ENCODE measurements at regions not wholly inside any gene's neighbourhood (a gene's known extent, or its start where the extent isn't known, plus 50 kb on each side); places are given as distances from the start of the nearest gene placed in this dataset.

- no peaks in the 10 kb centered on the region for H3K9me3 ChIP-seq (ENCODE audit: control insufficient read depth in 4 of 4, low read length in 3 of 4)
- no peaks in the 10 kb centered on the region for H3K27me3 ChIP-seq (ENCODE audit: control insufficient read depth in 4 of 4, insufficient read depth in 4 of 4, low read length in 3 of 4)
- DNase-seq (ENCODE audit: low spot score) = no peak
- 94% methylated on average over 1 of the region's 1 CpG for WGBS
- no peak overlapping the region for H3K27ac ChIP-seq (ENCODE audit: low read depth in 1 of 2, low read length in 2 of 2)
- H3K4me3 ChIP-seq (ENCODE audit: low read depth in 1 of 3, low read length in 3 of 3) = no peak overlapping the region
- TF ChIP-seq SP1 (IDR thresholded peaks at IDR 0.05) = no peak
- TF ChIP-seq ZBTB33 (IDR thresholded peaks at IDR 0.05) = no peak
- no peak for TF ChIP-seq MAX (IDR thresholded peaks at IDR 0.05)
- TF ChIP-seq, protein P1, sequence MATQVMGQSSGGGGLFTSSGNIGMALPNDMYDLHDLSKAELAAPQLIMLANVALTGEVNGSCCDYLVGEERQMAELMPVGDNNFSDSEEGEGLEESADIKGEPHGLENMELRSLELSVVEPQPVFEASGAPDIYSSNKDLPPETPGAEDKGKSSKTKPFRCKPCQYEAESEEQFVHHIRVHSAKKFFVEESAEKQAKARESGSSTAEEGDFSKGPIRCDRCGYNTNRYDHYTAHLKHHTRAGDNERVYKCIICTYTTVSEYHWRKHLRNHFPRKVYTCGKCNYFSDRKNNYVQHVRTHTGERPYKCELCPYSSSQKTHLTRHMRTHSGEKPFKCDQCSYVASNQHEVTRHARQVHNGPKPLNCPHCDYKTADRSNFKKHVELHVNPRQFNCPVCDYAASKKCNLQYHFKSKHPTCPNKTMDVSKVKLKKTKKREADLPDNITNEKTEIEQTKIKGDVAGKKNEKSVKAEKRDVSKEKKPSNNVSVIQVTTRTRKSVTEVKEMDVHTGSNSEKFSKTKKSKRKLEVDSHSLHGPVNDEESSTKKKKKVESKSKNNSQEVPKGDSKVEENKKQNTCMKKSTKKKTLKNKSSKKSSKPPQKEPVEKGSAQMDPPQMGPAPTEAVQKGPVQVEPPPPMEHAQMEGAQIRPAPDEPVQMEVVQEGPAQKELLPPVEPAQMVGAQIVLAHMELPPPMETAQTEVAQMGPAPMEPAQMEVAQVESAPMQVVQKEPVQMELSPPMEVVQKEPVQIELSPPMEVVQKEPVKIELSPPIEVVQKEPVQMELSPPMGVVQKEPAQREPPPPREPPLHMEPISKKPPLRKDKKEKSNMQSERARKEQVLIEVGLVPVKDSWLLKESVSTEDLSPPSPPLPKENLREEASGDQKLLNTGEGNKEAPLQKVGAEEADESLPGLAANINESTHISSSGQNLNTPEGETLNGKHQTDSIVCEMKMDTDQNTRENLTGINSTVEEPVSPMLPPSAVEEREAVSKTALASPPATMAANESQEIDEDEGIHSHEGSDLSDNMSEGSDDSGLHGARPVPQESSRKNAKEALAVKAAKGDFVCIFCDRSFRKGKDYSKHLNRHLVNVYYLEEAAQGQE (IDR thresholded peaks at IDR 0.05) = no peak
- H3K36me3 ChIP-seq (ENCODE audit: control insufficient read depth in 4 of 4, insufficient read depth in 3 of 4, low read depth in 1 of 4, low read length in 3 of 4) = no peaks in the 10 kb centered on the region
- no peaks in the 10 kb centered on the region for H3K4me1 ChIP-seq (ENCODE audit: control insufficient read depth in 4 of 4, insufficient read depth in 4 of 4, low read length in 3 of 4)
- no peak overlapping the region for H3K9ac ChIP-seq (ENCODE audit: low read depth in 1 of 2, low read length in 2 of 2)
Measured at GRCh38 chr2:142722086-142722485, 155.4 kb upstream of the KYNU start.

- no peaks in the 10 kb centered on the region for H3K9me3 ChIP-seq (ENCODE audit: control insufficient read depth in 4 of 4, low read length in 3 of 4)
- H3K36me3 ChIP-seq (ENCODE audit: control insufficient read depth in 4 of 4, insufficient read depth in 3 of 4, low read depth in 1 of 4, low read length in 3 of 4) = no peaks in the 10 kb centered on the region
- no peak overlapping the region for H3K4me3 ChIP-seq (ENCODE audit: low read depth in 1 of 3, low read length in 3 of 3)
- DNase-seq (ENCODE audit: low spot score) = no peak
- H3K27me3 ChIP-seq (ENCODE audit: control insufficient read depth in 4 of 4, insufficient read depth in 4 of 4, low read length in 3 of 4) = no peaks in the 10 kb centered on the region
- H3K9ac ChIP-seq (ENCODE audit: low read depth in 1 of 2, low read length in 2 of 2) = no peak overlapping the region
- WGBS = 83% methylated on average over 2 of the region's 2 CpGs
- TF ChIP-seq TAF1 (conservative IDR thresholded peaks at IDR 0.05) (no peak), EGR1 (IDR thresholded peaks at IDR 0.05; ENCODE audit: low read depth in 2 of 2) (no peak), RXRA (IDR thresholded peaks at IDR 0.05) (no peak), HNF4G (IDR thresholded peaks at IDR 0.05) (no peak), RAD21 (IDR thresholded peaks at IDR 0.05) (no peak), FOXA1 (IDR thresholded peaks at IDR 0.05) (no peak), MAX (IDR thresholded peaks at IDR 0.05) (no peak), JUND (IDR thresholded peaks at IDR 0.05) (no peak), SP1 (IDR thresholded peaks at IDR 0.05) (no peak), FOXA2 (IDR thresholded peaks at IDR 0.05) (no peak), CTCF (IDR thresholded peaks at IDR 0.05; ENCODE audit: low read depth, low read length, missing input control) (no peak), YY1 (IDR thresholded peaks at IDR 0.05) (no peak), ZBTB33 (IDR thresholded peaks at IDR 0.05) (no peak), GABPA (IDR thresholded peaks at IDR 0.05 in 1 of 2, conservative IDR thresholded peaks at IDR 0.05 in 1 of 2) (no peak), HNF4A (conservative IDR thresholded peaks at IDR 0.05) (no peak), NR2F2 (IDR thresholded peaks at IDR 0.05) (no peak)
- TF ChIP-seq, protein P2, sequence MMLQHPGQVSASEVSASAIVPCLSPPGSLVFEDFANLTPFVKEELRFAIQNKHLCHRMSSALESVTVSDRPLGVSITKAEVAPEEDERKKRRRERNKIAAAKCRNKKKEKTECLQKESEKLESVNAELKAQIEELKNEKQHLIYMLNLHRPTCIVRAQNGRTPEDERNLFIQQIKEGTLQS (IDR thresholded peaks at IDR 0.05) = no peak
- TF ChIP-seq, protein P1 (IDR thresholded peaks at IDR 0.05) = no peak
- H3K27ac ChIP-seq (ENCODE audit: low read depth in 1 of 2, low read length in 2 of 2) = no peak overlapping the region
- H3K4me1 ChIP-seq (ENCODE audit: control insufficient read depth in 4 of 4, insufficient read depth in 4 of 4, low read length in 3 of 4) = no peaks in the 10 kb centered on the region
Measured at GRCh38 chr2:142721015-142721414, 156.4 kb upstream of the KYNU start.
